PC-9 (cell line): ENCODE measurements at regions not wholly inside any gene's neighbourhood (a gene's known extent, or its start where the extent isn't known, plus 50 kb on each side); places are given as distances from the start of the nearest gene placed in this dataset.

Experiments
- EZH2 ChIP-seq: fragments of 200-600 bp; sonication (generic); IDR thresholded peaks from 2 replicates; pipeline ENCODE4 v1.8.0; 2017; ENCODE audit warnings: antibody characterized with exemption, low read depth
- TF ChIP-seq, protein P1 (sequence below): fragments of 200-600 bp; sonication (generic); conservative IDR thresholded peaks from 2 replicates; pipeline ENCODE4 v1.6.1; 2017; ENCODE audit warnings: mixed run types, antibody characterized with exemption, mild to moderate bottlenecking, moderate library complexity

- TF ChIP-seq, protein P1, sequence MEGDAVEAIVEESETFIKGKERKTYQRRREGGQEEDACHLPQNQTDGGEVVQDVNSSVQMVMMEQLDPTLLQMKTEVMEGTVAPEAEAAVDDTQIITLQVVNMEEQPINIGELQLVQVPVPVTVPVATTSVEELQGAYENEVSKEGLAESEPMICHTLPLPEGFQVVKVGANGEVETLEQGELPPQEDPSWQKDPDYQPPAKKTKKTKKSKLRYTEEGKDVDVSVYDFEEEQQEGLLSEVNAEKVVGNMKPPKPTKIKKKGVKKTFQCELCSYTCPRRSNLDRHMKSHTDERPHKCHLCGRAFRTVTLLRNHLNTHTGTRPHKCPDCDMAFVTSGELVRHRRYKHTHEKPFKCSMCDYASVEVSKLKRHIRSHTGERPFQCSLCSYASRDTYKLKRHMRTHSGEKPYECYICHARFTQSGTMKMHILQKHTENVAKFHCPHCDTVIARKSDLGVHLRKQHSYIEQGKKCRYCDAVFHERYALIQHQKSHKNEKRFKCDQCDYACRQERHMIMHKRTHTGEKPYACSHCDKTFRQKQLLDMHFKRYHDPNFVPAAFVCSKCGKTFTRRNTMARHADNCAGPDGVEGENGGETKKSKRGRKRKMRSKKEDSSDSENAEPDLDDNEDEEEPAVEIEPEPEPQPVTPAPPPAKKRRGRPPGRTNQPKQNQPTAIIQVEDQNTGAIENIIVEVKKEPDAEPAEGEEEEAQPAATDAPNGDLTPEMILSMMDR = no peak
- no peak for TF ChIP-seq EZH2
Measured at GRCh38 chr16:17589898-17590297, 119.1 kb upstream of the XYLT1 start.
